GM19467 (cell line): ENCODE measurements at regions not wholly inside any gene's neighbourhood (a gene's known extent, or its start where the extent isn't known, plus 50 kb on each side); places are given as distances from the start of the nearest gene placed in this dataset.

Experiments used
- ATAC-seq: cut with Tn5 transposase; IDR thresholded peaks from one replicate; pipeline ENCODE4 v1.9.1; 2021; ENCODE audit warnings: mild to moderate bottlenecking, moderate library complexity; ENCODE audit not compliant: unreplicated experiment

DNA sequence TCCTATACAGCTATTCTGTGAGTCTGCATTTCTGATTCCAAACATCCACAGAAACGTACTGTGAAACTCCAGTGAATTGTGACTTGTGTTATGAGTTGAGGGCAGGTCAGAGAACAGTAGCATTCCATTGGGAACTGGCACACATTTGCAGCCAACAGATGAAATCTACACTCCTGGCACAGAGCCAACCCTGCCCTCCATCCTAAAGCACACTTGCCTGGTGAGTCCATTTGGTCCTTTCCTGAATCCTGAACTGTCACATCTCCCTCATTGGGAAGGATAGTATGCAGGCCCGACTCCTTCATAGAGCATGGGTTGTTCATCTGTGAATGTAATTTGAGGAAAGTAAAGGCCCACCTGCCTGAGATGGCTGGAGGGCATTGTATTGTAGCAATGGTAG, 314.3 kb upstream of the RASGRP1 start:
- no peak for ATAC-seq

DNA sequence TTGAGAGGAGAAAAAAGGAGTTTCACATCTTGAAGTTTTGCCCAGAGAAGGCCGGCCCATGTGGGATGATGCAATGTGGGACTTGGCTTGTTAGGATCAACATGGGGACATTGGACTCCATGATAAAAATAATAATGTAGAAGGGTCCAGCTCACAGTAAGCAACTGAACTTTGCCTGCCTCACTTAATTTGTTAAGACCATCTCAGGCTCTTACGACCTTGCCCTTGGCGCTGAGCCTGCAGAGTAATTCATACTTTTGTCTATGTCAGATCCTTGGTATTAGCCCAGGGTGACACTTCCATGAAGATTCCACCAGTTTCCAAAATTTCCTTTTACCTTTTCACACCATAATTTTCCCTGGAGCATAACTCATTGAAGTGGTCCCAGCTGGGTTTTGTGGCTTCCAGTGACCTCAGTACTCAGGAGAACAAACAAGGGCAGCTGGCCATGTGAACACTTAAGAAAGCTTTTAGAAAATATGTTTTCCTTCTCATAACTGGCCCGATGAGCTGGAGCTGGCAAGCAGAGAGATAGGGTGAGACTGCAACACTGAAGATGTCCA, 315.4 kb upstream of the RASGRP1 start:
- no peak for ATAC-seq

DNA sequence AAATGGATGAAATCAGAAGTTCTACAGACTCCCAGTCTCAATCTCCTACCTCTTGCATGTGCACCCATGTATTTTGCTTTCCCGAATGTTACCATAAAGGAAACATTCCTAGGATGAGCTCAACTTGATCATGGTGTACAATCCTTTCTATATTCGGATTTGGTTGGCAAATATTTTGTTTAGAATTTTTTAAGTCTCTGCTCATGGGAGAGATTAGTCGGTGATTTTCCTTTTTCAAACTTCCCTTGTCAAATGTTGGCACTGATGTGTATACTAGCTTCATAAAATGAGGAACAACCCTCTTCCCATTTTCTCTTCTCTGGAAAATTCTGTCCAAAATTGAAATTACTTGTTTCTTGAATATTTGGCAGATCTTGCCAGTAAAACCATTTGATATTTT, 317.6 kb upstream of the RASGRP1 start:
- ATAC-seq = no peak

DNA sequence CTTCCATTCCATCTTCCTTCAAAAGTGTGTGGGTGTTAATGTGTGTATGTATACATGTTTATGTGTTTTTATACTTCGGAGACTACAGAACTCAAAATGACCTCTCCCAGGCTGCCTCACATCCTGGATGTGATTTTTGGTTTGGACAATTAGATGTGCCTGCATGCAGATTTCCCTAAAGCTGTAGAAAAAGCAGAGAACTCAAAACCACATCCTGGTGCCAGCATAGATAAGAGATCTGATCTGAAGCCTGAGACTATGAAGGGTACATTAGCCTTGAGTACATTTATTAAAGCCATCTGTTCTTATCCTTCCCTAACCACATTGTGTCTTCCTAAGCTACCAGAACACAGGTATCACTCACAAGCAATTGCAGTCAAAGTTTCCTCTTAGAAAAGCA, 319.4 kb upstream of the RASGRP1 start:
- ATAC-seq = no peak

DNA sequence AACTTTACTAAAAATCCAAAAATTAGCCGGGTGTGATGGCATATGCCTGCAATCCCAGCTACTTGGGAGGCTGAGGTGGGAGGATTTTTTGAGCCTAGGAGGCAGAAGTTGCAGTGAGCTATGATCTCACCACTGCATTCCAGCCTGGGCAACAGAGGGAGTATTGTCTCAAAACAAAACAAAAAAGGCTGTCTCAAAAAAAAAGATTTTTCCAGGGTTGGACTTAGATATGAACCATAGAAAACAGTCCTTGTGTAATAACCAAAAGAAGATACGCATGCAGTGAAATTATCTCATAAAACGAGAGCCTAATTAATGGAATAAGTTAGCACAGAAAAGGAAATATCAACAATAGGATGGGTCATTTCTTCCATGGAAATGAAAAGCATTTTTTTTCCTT, 320.4 kb upstream of the RASGRP1 start:
- no peak for ATAC-seq

DNA sequence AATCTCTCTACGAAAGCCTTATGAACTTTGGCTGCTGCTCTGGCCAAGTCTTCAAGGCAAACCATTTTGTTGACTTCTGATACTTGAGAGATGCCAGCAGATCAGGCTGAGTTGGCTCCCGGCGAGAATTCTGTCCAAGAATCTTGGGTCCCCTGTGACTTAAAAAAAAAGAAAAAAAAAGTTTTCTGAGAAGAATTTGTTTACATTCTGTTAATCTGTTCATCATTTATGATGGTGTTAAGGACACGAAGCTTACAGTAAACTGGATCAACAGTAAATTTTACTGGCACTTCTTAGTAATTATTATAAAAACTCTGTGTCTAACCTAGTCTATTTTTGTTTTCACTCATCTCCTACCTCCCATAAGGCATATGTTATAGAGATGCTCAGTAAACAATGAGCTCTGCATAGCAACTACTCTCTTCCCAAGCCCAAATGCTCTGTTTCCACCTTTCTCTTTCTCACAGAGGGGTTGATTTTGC, 320.9 kb upstream of the RASGRP1 start:
- ATAC-seq = no peak

DNA sequence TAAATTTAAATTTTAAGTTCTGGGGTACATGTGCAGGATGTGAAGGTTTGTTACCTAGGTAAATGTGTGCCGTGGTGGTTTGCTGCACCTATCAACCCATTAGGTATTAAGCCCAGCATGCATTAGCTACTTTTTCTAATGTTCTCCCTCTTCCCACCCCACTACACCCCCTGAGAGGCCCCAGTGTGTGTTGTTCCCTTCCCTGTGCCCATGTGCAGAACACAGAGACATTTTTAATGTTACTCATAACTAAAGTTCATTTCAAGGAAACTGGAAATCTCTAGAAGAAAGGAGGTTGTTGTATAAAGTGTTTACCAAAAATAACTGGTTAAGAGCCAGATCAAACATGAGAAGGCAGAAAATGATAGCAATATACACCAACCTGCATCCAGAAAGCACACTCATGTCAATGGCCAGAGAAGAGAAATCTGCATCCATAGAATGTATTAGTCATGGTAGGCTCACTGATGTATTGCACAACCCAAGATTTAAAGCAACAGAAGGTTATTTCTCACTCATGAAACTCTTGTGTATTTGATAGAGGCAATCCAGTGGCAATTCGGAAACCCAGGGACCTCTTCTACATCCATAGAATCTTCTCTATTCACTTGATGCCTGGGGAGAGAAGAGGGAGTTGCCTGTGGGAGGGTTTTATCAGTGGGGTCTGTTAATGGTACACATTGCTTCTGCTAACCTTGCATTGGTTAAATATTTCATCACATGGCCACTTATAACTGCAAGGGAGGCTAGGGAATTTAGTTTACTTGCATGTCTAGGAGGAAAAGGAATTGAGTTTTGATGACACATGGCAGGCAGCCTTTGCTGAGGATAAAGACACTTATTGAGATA, 321.9 kb upstream of the RASGRP1 start:
- ATAC-seq = no peak

DNA sequence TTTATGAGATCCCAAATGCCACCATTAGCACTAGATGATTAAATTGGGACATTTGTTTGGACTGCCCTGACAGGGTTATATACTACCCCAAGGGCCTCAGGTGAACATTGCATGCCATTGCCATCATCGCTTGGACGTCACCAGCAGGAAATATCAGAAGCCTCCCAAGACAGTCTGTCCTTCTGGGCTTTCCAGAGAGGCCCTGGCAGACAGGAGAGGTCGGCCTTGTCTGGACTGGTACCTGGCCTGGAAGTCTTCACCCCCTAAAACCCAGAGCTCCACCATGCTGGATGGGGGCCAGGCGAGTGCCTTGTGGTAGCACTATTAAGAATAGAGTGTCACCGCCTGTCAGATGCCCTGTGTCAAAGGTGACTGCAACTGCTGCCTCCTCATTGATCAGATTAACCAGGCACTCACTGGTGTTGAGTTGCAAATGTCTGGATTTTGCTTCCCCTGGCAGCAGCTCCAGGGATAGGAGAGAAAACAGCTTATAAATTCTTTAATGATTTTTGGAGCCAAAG, 324.1 kb upstream of the RASGRP1 start:
- ATAC-seq = no peak

DNA sequence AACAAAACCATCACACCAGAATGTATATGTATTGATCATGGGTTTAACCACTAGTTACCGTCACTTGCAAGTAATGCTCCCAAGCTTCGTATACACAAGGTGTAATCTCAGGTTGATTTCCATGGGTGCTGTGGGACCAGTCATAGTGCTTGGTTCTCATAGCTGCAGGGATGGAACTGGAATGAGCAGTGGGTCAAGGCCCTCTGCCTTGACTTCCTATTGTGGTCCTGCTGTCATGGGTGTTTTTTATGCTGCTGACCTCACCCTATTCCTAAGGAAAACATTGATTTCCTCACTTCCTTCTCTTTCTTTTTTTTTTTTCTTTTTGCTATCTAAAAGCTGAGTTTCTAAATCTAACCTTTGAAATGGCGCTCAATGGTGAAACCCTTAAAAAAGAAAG, 325.6 kb upstream of the RASGRP1 start:
- ATAC-seq = no peak

DNA sequence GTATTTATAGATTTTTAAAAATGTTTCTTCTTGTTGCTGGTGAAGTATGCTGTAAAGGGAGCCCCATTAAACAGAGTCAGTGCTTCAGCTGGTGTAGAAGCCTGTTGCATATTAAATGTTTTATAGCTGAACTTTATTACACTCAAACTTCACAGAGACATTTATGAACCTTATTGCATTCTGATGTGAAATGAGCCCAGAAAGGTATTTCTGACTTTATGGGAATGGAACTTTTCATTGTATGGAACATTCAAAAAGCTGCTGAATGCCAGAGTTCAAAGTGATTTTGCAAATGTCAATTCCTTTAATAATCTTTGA, 329.3 kb upstream of the RASGRP1 start:
- no peak for ATAC-seq

DNA sequence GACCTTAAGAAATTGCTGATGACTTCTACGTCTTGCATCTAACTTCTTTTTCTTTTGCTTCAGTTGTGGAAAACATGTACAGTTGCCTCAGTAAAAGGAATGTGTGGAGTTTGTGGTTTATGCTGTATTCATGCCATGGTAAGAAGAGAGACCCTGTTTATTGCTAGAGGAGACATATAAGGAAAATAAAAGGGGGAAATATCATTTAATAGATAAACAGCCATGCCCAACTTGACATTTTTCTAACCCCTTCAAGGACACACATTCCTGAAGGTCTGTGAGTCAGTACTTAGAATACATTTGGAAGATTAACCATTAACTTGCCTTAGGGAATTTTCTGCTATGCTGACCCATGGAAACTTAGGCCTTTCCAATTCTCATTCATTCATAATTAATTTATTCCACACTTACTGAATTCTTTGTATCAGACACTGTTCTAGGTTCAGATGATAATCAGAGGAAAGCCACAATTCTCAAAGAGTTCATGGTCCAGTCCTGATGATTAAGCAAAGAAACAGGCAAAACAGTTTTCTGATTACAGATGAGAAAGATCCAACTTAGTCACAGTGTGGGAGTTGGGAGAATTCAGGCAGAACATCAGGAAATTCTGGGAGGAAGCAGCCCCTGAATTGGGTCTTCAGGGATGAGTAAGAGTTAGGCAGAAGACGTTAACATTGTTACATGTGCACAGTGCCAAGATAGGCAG, 329.8 kb upstream of the RASGRP1 start:
- ATAC-seq = no peak

DNA sequence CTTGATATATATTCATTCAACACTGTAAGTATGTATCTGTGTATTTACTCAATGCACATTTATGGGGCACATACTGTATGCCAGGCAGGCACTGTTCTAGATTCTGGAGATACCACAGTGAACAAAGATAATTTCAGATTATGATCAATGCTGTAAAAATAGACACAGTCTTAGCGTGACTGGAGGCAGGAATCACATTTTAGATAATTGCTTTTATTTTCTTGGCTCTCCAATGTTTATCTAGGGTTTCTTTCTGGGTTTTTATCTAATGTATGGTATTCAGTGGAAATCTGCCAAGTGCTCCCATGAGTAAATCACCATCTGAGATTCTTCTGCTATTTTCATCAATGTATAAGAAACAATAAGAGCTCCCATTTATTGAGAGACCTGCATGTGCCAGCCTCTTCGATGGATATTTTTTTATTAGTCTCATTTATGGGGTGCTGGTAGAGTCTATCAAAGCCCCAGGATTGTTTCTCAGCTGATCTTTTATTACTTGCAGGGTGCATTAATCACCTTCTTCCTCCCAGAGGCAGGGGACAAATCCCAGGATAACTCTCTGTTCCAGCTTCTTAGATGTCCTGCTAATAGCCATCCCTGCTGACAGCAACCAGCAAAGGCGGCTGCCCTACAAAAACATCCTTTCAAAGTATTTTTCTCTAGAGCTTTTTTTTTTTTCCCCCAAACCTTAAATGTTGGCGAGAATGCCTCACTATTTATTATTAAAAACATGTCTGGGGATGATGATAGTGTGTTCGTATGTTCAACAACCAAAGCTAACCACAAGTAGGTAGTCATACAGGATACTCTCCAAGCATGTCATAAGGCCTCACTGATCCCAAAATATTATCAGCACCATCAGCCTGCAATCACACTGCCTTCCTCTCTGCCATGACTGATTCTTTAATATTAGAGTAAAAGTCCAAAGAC, 331.0 kb upstream of the RASGRP1 start:
- ATAC-seq = no peak

DNA sequence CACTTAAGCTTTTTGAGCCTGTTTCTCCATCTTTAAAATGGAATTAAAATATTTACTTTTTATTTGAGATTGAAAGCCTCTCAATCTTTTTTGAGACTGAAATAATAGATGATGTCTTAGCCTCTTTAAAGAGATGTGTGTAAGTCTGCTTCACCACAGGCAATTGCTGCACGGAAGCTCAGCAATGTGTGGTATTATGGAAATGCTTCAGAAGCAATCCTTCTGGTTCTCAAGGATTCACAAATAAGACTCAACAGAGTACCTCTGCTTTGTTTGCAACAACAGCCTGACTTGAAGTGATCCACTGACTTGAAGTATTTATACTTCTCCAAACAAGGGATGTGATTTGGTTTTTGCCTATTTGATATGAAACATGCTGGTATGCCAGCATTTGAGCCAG, 332.0 kb upstream of the RASGRP1 start:
- ATAC-seq = no peak

DNA sequence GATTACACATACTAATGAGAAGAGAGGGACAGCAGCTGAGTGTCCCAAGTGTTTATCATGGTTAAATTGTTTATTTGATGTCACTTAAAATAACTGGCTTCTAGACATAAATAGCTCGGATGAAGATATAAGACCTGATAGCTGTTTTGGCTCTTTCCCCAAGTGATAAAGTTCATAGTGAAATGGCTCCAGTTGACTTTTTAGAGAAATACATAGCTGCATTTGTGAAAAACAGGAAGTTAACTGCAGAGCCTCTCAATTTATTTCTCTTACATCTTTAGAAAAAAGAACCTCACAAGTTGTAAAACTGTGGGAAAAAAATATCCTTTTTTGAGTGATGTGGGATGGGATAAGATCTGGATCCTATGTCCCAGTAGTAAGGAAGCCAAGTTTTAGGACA, 332.9 kb upstream of the RASGRP1 start:
- no peak for ATAC-seq

DNA sequence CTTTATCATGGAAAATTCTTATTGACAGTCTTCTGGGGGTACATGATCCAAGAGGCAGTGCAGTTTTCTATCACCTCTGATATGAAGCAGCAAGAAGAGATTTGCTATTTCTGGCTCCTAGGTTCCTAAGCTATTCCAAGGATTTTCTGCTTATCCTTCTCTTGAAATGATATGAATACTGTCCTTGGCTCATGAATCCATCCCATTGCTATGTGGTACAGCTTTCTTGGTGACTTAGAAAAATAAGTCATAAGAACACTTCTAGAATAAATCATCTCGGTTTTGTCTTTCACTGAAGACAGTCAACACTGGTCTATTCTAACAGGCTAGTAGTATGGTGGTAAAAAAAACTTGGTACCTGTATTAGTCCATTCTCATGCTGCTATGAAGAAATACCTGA, 333.6 kb upstream of the RASGRP1 start:
- no peak for ATAC-seq

DNA sequence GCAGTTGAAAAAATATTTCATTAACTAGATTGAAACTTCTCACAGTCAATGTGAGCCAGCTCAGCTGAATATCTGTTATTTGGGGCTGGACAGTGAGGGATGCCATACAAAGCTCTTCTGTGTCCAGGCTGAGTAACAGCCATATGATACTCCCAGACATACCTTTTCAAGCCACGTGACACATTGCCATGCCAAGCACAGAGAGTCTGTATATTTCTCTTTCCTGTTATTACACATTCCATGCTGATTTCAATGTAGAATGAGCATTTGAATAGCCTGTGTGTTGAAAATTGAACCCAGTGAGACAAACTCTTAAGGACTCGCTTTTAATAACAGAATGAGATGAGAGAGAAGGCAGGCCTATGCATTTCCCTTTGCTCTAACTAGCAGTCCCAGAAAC, 334.7 kb upstream of the RASGRP1 start:
- no peak for ATAC-seq

DNA sequence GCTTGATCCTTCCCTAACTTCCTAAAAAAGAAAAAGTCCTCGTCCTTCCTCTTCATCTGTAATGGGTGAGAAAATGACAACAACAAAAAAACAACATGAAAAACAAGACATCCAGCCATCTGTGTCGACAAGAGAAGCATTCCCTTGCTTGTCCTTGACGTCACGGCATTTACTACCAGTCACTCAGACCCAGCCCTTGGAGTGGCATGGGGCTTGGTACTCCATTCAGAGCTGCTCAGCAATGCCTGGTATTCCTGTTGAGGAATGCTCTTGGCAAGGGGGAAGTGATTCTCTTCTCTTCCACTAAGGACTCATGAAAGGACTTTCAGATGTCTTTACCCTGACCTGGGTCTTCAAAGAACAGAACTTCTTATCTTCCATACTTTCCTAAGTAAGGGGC, 339.7 kb upstream of the RASGRP1 start:
- no peak for ATAC-seq

DNA sequence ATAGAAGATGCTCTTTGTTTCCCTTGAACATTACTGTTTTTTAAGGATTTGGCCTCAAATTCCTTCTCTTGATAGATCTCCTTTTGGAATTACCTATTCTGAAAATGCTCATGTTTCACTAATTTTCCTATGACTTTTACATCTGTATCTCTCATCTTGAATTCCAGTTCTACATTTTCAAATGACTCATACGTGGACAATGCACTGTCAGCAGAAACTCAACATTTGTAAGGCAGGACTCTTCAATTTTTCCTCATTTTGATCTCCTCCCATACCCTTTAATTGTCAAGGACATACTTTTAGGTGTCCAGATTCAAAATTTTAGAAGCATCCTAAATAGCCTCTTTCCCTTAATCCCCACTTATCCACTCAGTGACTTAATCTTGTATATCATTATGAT, 341.0 kb upstream of the RASGRP1 start:
- no peak for ATAC-seq

DNA sequence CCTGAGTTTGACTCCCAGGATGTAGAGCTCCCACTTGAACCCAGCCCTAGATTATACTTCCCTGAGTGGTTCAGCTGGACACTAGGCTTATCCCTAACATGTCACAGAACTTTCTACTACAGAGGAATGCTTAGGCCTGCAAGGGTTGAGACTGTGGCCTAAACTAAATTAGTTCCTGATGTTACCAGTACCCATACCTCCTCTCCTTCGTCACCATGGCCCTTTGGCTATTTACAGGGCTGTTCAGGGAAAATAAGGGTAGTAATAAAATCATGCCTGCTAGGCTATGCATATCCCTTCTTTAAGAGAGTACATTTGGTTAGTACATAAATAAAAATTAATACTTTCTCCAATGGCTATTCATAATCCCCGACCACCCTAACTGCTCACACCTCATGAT, 356.4 kb upstream of the RASGRP1 start:
- no peak for ATAC-seq

DNA sequence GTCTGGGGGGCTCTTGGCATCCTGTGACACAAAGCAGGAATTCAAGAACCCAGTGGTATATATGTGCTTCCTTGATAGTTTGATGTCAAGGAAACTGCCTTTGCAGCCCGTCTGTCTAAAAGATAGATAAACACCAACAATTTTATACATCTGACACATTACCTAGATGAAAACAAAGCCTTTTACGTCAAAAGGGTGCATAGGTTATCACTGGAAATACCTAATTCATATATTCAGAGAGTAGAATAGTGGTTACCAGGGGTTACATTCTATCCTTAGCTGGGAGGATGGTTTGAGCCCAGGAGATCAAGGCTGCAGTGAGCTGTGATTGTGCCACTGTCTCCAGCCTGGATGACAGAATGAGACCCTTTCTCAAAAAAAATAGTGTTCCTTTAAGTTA, 356.9 kb upstream of the RASGRP1 start:
- ATAC-seq = no peak

DNA sequence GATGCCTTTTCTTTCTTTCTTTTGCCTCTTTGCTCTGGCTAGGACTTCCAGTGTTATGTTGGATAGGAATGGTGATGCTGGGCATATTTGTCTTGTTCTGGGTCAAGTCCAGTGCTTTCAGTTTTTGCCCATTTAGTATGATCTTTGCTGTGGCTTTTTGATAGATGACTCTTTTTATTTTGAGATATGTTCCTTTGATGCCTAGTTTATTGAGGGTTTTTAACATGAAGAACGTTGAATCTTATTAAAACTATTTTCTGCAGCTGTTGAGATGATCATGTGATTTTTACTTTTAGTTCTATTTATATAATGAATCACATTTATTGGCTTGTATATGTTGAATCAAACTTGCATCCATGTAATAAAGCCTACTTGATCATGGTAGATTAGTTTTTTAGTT, 363.8 kb upstream of the RASGRP1 start:
- ATAC-seq = no peak
